OCI-LY7 (cell line): ENCODE measurements at regions not wholly inside any gene's neighbourhood (a gene's known extent, or its start where the extent isn't known, plus 50 kb on each side); places are given as distances from the start of the nearest gene placed in this dataset.

Experiments
- BruUV-seq: library from RNA; stranded (reverse); fragments of 400-500 nt; replicated peaks from 2 replicates; lab custom pipeline; 2021; lab: Mats Ljungman, UMichigan
- CTCF ChIA-PET: fragments of 300-600 bp; sonication (Branson Sonifier 250); formaldehyde crosslinking; loops from one replicate; lab custom pipeline; 2022; ENCODE audit warnings: antibody characterized with exemption; ENCODE audit not compliant: unreplicated experiment; lab: Charles Lee
- POLR2A ChIA-PET: fragments of 300-600 bp; sonication (Branson Sonifier 250); formaldehyde crosslinking; loops from one replicate; lab custom pipeline; 2022; ENCODE audit warnings: antibody characterized with exemption; lab: Charles Lee
- DNase-seq: peaks from one replicate; pipeline ENCODE4 v3.0.0-alpha.2; 2015; ENCODE audit warnings: low spot score
- H2AFZ ChIP-seq: fragments of 200-600 bp; sonication (generic), shearing (Covaris generic); 2 replicates; pipeline ENCODE4 v1.6.1; 2014; ENCODE audit warnings: mild to moderate bottlenecking, antibody characterized with exemption, low read length, moderate library complexity
- H3K27ac ChIP-seq: fragments of 200-600 bp; sonication (generic); 2 replicates; pipeline ENCODE4 v1.5.1; 2014; ENCODE audit warnings: mixed run types, low read depth, mild to moderate bottlenecking, moderate library complexity, low read length, inconsistent platforms; ENCODE audit not compliant: poor library complexity, severe bottlenecking
- H3K36me3 ChIP-seq: fragments of 200-600 bp; sonication (generic); 2 replicates; pipeline ENCODE4 v1.6.1; 2014; ENCODE audit warnings: mild to moderate bottlenecking, antibody characterized with exemption, low read length, moderate library complexity, mixed read lengths; ENCODE audit not compliant: insufficient read depth
- H3K4me1 ChIP-seq: fragments of 200-600 bp; sonication (generic); 2 replicates; pipeline ENCODE4 v1.5.1; 2014; ENCODE audit warnings: mild to moderate bottlenecking, low read length; ENCODE audit not compliant: insufficient read depth, poor library complexity, severe bottlenecking
- H3K4me2 ChIP-seq: fragments of 200-600 bp; sonication (generic); 2 replicates; pipeline ENCODE4 v1.6.1; 2014; ENCODE audit warnings: mild to moderate bottlenecking, low read length
- H3K4me3 ChIP-seq: fragments of 200-600 bp; sonication (generic); 2 replicates; pipeline ENCODE4 v1.5.1; 2014; ENCODE audit warnings: mild to moderate bottlenecking, low read depth, low read length; ENCODE audit not compliant: poor library complexity, severe bottlenecking
- H3K79me2 ChIP-seq: fragments of 200-600 bp; sonication (generic); 2 replicates; pipeline ENCODE4 v1.6.1; 2016; ENCODE audit warnings: low read depth, mild to moderate bottlenecking, low read length, moderate library complexity, mixed read lengths; ENCODE audit not compliant: insufficient read depth
- H3K9me2 ChIP-seq: fragments of 200-600 bp; sonication (generic); 2 replicates; pipeline ENCODE4 v1.6.1; 2016; ENCODE audit warnings: mild to moderate bottlenecking, low read length, mixed read lengths; ENCODE audit not compliant: insufficient read depth
- H3K9me3 ChIP-seq: fragments of 200-600 bp; sonication (generic); 2 replicates; pipeline ENCODE4 v1.6.1; 2014; ENCODE audit warnings: mild to moderate bottlenecking, mixed run types, low read length, mixed read lengths
- H4K20me1 ChIP-seq: fragments of 200-600 bp; sonication (generic); 2 replicates; pipeline ENCODE4 v1.6.1; 2014; ENCODE audit warnings: mild to moderate bottlenecking, antibody characterized with exemption, low read length, moderate library complexity, mixed read lengths; ENCODE audit not compliant: insufficient read depth
- CTCF ChIP-seq: fragments of 200-600 bp; sonication (generic); conservative IDR thresholded peaks from 2 replicates; pipeline ENCODE4 v1.5.1; 2014; ENCODE audit warnings: mild to moderate bottlenecking, antibody characterized with exemption, low read length, moderate library complexity, mixed read lengths
- EZH2phosphoT487 ChIP-seq: fragments of 200-600 bp; sonication (generic); IDR thresholded peaks from 2 replicates; pipeline ENCODE4 v1.6.1; 2018; ENCODE audit warnings: low read depth, borderline replicate concordance, mild to moderate bottlenecking, mixed run types, antibody characterized with exemption, low read length, moderate library complexity, mixed read lengths
- intact Hi-C: fragments of 100-400 bp; cut with micrococcal nuclease; formaldehyde crosslinking; loops from one replicate; pipeline ENCODE4 v1.10.0; 2022; ENCODE audit not compliant: unreplicated experiment

- no peaks in the 10 kb centered on the region for H3K79me2 ChIP-seq
- CTCF ChIA-PET = interaction anchor here (0.6 kb wide), 1 partner anchor 786 kb away, joined by 3 read pairs; no protein-coding TSS in a partner anchor
- no peaks in the 10 kb centered on the region for H3K36me3 ChIP-seq
- H3K4me2 ChIP-seq = no peak overlapping the region
- no peak overlapping the region for H3K27ac ChIP-seq
- no peaks in the 10 kb centered on the region for H3K9me3 ChIP-seq
- POLR2A ChIA-PET = interaction anchor here (1.2 kb wide), 1 partner anchor 9 kb away, joined by 3 read pairs; no protein-coding TSS in a partner anchor
- H2AFZ ChIP-seq = no peak overlapping the region
- H4K20me1 ChIP-seq = no peaks in the 10 kb centered on the region
- intact Hi-C loops = no loop called here
- TF ChIP-seq CTCF (no peak), EZH2phosphoT487 (no peak)
- DNase-seq = no peak
- no peaks in the 10 kb centered on the region for H3K9me2 ChIP-seq
- H3K4me1 ChIP-seq = no peaks in the 10 kb centered on the region
- H3K4me3 ChIP-seq = no peak overlapping the region
- no TSS peak for BruUV-seq
Measured at GRCh38 chr13:78305171-78305570, 298.2 kb downstream of the POU4F1 start.

GRCh38 chr13:78299832-78300623 lies 303.3 kb downstream of the POU4F1 start:
- Histone ChIP-seq H3K9me3 (no peaks in the 10 kb centered on the region), H3K4me1 (no peaks in the 10 kb centered on the region), H3K4me2 (no peak overlapping the region), H3K79me2 (no peaks in the 10 kb centered on the region), H3K4me3 (no peak overlapping the region), H4K20me1 (no peaks in the 10 kb centered on the region), H3K36me3 (no peaks in the 10 kb centered on the region), H3K9me2 (no peaks in the 10 kb centered on the region), H2AFZ (no peak overlapping the region), H3K27ac (no peak overlapping the region)
- CTCF ChIA-PET = no interaction called here
- intact Hi-C loops = no loop called here
- DNase-seq = no peak
- POLR2A ChIA-PET = no interaction called here
- BruUV-seq = no TSS peak
- TF ChIP-seq EZH2phosphoT487 (no peak), CTCF (no peak)

- Histone ChIP-seq H3K27ac (no peak overlapping the region), H3K36me3 (no peaks in the 10 kb centered on the region), H3K9me3 (no peaks in the 10 kb centered on the region), H3K4me3 (no peak overlapping the region), H2AFZ (no peak overlapping the region), H3K4me1 (no peaks in the 10 kb centered on the region), H3K9me2 (no peaks in the 10 kb centered on the region), H4K20me1 (no peaks in the 10 kb centered on the region), H3K79me2 (no peaks in the 10 kb centered on the region), H3K4me2 (no peak overlapping the region)
- intact Hi-C loops = no loop called here
- CTCF ChIA-PET = no interaction called here
- TF ChIP-seq EZH2phosphoT487 = no peak
- POLR2A ChIA-PET = no interaction called here
- BruUV-seq = no TSS peak
- no peak for DNase-seq
Measured at GRCh38 chr13:78298657-78299056, 304.7 kb downstream of the POU4F1 start.
